DND-41 (cell line): ENCODE measurements at regions not wholly inside any gene's neighbourhood (a gene's known extent, or its start where the extent isn't known, plus 50 kb on each side); places are given as distances from the start of the nearest gene placed in this dataset.

Experiments
- ATAC-seq: fragments of 200-7000 bp; cut with Tn5 transposase; 3 replicates; pipeline ENCODE4 v1.9.1; 2021; ENCODE audit warnings: low read depth; ENCODE audit not compliant: insufficient read depth
- DNase-seq: peaks from one replicate; pipeline ENCODE4 v3.0.0-alpha.2; 2020
- H2AFZ ChIP-seq: 2 replicates; pipeline ENCODE4 v1.6.0; 2012; ENCODE audit warnings: low read depth, low read length
- H3K27ac ChIP-seq: 2 replicates; pipeline ENCODE4 v1.5.1; 2012; ENCODE audit warnings: low read length, inconsistent platforms
- H3K27me3 ChIP-seq: fragments of 200-600 bp; sonication (generic); 2 replicates; pipeline ENCODE4 v1.6.0; 2012; ENCODE audit warnings: low read length, mild to moderate bottlenecking, inconsistent platforms; ENCODE audit not compliant: insufficient read depth, poor library complexity
- H3K36me3 ChIP-seq: 2 replicates; pipeline ENCODE4 v1.5.1; 2012; ENCODE audit warnings: low read length, inconsistent platforms; ENCODE audit not compliant: insufficient read depth
- H3K4me1 ChIP-seq: 2 replicates; pipeline ENCODE4 v1.5.1; 2012; ENCODE audit warnings: mild to moderate bottlenecking, low read length; ENCODE audit not compliant: insufficient read depth
- H3K4me2 ChIP-seq: 2 replicates; pipeline ENCODE4 v1.6.0; 2012; ENCODE audit warnings: mild to moderate bottlenecking, moderate library complexity, low read length, inconsistent platforms; ENCODE audit not compliant: insufficient read depth
- H3K4me3 ChIP-seq, 2 experiments: fragments of 200-600 bp in 1 of 2; shearing (Covaris generic) in 1 of 2; 2 replicates each; pipeline ENCODE4 v1.5.1; 2012 to 2016; ENCODE audit warnings: inconsistent platforms in 2 of 2, low read length in 2 of 2, mild to moderate bottlenecking in 2 of 2, low read depth in 1 of 2, moderate library complexity in 1 of 2
- H3K79me2 ChIP-seq: 2 replicates; pipeline ENCODE4 v1.6.0; 2012; ENCODE audit warnings: low read length, inconsistent platforms; ENCODE audit not compliant: insufficient read depth
- H3K9ac ChIP-seq: 2 replicates; pipeline ENCODE4 v1.6.0; 2012; ENCODE audit warnings: low read depth, mild to moderate bottlenecking, inconsistent platforms, low read length, moderate library complexity
- H3K9me3 ChIP-seq: 2 replicates; pipeline ENCODE4 v1.5.1; 2012; ENCODE audit warnings: low read length, moderate library complexity, mild to moderate bottlenecking, inconsistent platforms; ENCODE audit not compliant: insufficient read depth, severe bottlenecking
- H4K20me1 ChIP-seq: 2 replicates; pipeline ENCODE4 v1.6.0; 2012; ENCODE audit warnings: low read length; ENCODE audit not compliant: insufficient read depth
- EZH2 ChIP-seq: IDR thresholded peaks from 3 replicates; pipeline ENCODE4 v1.6.1; 2012; ENCODE audit warnings: borderline replicate concordance, low read depth, mild to moderate bottlenecking, moderate library complexity, low read length, inconsistent platforms; ENCODE audit not compliant: severe bottlenecking
- TF ChIP-seq, protein P1 (sequence below): IDR thresholded peaks from 2 replicates; pipeline ENCODE4 v1.5.1; 2012; ENCODE audit warnings: borderline replicate concordance, low read length, moderate library complexity, mild to moderate bottlenecking; ENCODE audit not compliant: poor library complexity, severe bottlenecking; ENCODE audit errors: extremely low read depth

DNA sequence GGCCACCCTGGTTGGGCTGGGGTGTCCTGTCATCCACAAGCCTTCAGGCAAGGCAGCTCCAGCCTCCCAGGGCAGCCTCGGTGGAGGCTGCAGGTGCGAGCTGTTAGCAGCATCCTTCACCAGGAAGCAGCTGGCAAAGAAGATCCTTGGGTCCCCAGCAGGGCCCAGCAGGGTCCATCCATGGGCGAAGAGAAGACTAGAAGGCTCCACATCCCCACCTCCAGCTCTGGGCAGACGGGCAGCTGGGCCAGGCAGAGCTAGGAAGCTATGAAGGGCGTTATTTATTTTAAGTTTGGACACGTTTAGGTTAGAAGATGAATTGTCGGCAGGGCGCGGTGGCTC lies 348.5 kb downstream of the TCERG1L start:
- no peak for ATAC-seq
- Histone ChIP-seq H3K4me1 (no peaks in the 10 kb centered on the region), H3K27ac (no peak overlapping the region), H3K9ac (no peak overlapping the region), H4K20me1 (no peaks in the 10 kb centered on the region), H2AFZ (no peak overlapping the region), H3K36me3 (no peaks in the 10 kb centered on the region), H3K9me3 (no peaks in the 10 kb centered on the region), H3K79me2 (no peaks in the 10 kb centered on the region), H3K4me2 (no peak overlapping the region), H3K27me3 (no peaks in the 10 kb centered on the region), H3K4me3 (no peak overlapping the region)
- TF ChIP-seq EZH2, result no peak
- TF ChIP-seq, protein P1, sequence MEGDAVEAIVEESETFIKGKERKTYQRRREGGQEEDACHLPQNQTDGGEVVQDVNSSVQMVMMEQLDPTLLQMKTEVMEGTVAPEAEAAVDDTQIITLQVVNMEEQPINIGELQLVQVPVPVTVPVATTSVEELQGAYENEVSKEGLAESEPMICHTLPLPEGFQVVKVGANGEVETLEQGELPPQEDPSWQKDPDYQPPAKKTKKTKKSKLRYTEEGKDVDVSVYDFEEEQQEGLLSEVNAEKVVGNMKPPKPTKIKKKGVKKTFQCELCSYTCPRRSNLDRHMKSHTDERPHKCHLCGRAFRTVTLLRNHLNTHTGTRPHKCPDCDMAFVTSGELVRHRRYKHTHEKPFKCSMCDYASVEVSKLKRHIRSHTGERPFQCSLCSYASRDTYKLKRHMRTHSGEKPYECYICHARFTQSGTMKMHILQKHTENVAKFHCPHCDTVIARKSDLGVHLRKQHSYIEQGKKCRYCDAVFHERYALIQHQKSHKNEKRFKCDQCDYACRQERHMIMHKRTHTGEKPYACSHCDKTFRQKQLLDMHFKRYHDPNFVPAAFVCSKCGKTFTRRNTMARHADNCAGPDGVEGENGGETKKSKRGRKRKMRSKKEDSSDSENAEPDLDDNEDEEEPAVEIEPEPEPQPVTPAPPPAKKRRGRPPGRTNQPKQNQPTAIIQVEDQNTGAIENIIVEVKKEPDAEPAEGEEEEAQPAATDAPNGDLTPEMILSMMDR, result no peak
- no peak for DNase-seq

DNA sequence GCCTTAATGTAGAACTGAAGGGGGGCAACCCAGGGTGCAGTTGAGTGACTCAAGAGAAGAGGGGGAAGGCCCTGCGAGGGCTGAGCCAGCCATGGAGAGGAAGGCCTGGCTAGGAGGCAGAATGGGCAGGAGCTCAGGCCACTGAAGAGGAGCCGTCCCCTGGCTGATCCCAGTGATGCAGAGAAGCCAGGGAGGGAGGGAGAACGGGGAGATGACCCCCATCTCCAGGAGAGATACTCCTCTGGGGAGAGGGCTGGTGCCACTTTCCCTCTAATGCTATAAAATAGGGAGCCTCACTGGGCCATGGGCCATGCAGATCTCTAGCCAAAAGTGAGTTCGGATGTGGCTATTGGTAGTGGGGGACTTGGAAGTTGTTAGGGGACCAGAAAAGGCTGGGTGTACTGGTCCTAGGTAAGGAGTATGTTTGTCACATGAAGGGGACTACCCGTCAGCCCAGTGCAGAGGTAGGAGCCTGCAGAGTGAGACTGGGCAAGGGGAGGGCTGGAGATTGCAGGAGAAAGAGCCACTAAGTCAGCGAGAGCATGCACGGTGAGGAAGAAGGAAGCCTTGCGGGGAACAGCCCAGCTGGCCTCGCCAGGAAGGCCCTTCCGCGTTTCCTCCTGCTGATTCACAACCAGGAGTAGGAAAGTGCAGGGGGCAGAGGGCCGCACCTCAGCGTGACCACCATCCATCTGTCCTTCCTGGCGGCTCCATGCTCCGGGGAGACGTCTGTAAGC lies 347.6 kb downstream of the TCERG1L start:
- H3K9me3 ChIP-seq, result no peaks in the 10 kb centered on the region
- H4K20me1 ChIP-seq, result no peaks in the 10 kb centered on the region
- no peak for ATAC-seq
- no peaks in the 10 kb centered on the region for H3K36me3 ChIP-seq
- H3K4me3 ChIP-seq, result no peak overlapping the region
- H2AFZ ChIP-seq, result no peak overlapping the region
- no peaks in the 10 kb centered on the region for H3K79me2 ChIP-seq
- H3K9ac ChIP-seq, result no peak overlapping the region
- TF ChIP-seq EZH2, result no peak
- TF ChIP-seq, protein P1, result no peak
- no peak for DNase-seq
- no peak overlapping the region for H3K4me2 ChIP-seq
- H3K27ac ChIP-seq, result no peak overlapping the region
- H3K27me3 ChIP-seq, result no peaks in the 10 kb centered on the region
- no peaks in the 10 kb centered on the region for H3K4me1 ChIP-seq

DNA sequence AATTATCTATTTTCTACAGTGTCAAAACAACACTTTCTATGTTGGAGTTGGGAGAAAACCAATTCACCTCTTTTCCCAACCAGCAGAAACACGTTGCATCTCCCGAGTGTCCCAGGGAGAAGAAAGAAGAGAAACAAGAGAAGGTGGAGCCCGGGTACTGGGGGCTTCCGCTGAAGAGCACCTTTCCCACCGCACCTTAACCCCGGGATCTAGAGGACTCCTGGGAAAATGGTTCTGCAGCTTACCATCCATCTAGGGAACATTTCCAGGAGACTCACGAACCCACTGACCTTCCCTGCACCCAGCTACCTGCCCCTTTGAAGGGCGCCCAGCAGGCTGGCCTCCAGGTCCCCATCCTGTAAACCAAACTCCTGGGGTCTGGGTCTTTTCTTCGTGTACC lies 346.8 kb downstream of the TCERG1L start:
- Histone ChIP-seq H3K9ac (no peak overlapping the region), H3K4me1 (no peaks in the 10 kb centered on the region), H3K36me3 (no peaks in the 10 kb centered on the region), H3K4me2 (no peak overlapping the region), H4K20me1 (no peaks in the 10 kb centered on the region), H3K79me2 (no peaks in the 10 kb centered on the region), H3K4me3 (no peak overlapping the region), H3K9me3 (no peaks in the 10 kb centered on the region), H2AFZ (no peak overlapping the region), H3K27ac (no peak overlapping the region), H3K27me3 (no peaks in the 10 kb centered on the region)
- no peak for TF ChIP-seq EZH2
- TF ChIP-seq, protein P1, result no peak
- ATAC-seq (no peak), DNase-seq (no peak)

DNA sequence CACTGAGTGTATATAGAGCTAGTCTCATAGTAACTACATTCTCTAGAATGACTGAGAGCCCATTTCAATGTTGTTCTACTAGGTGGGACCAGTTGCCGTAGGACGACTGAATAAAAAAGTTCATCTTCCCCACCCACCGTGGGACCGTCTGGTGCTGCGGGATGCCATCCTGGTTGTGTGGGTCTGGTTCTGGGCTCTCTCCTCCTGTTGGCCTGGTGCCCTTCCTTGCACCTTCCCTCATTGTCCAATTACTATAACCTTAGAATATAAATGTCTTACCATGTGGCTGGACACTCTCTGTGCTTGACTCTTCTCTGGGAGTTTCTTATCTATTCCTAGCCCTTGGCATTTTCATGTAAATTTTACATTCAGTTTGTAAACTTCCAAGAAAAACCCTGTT lies 344.4 kb downstream of the TCERG1L start:
- Histone ChIP-seq H3K79me2 (no peaks in the 10 kb centered on the region), H3K27me3 (no peaks in the 10 kb centered on the region), H3K36me3 (no peaks in the 10 kb centered on the region), H4K20me1 (no peaks in the 10 kb centered on the region), H3K27ac (no peak overlapping the region), H3K4me1 (no peaks in the 10 kb centered on the region), H3K9me3 (no peaks in the 10 kb centered on the region), H2AFZ (no peak overlapping the region), H3K4me2 (no peak overlapping the region), H3K9ac (no peak overlapping the region), H3K4me3 (no peak overlapping the region)
- TF ChIP-seq EZH2, result no peak
- TF ChIP-seq, protein P1, result no peak
- no peak for ATAC-seq
- no peak for DNase-seq
